DMS53 treated with DMSO at 0.1 percent for 48 hours (cell line): ENCODE measurements at regions not wholly inside any gene's neighbourhood (a gene's known extent, or its start where the extent isn't known, plus 50 kb on each side); places are given as distances from the start of the nearest gene placed in this dataset.
"Not testable (repeated sequence)": the region's sequence is repeated elsewhere in the genome, so short reads cannot be mapped to it uniquely, and the experiment has no call there.

ENCODE experiments used
- DNase-seq: peaks from one replicate; lab custom pipeline; 2025; ENCODE audit not compliant: unreplicated experiment; lab: John Stamatoyannopoulos, UW

DNA sequence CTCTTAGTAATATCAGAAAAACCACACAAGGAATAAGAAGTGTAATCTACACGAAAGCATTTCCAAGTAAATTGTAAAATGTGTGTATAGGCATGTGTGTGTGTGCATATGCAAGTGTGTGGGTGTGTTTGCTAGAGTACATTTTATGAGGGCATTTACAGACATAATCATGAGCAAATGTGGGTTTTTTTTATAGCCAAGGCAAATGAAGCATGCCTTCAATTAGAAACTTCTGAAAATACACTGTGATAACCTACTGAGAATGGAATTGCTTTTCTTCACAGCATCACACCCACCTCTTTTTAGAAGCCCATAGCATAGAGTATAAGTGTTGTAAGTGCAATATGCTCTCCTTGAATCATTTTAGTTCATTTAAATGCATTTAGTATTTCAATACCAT, 1721.1 kb downstream of the GRIK2 start:
- DNase-seq, result no peak

DNA sequence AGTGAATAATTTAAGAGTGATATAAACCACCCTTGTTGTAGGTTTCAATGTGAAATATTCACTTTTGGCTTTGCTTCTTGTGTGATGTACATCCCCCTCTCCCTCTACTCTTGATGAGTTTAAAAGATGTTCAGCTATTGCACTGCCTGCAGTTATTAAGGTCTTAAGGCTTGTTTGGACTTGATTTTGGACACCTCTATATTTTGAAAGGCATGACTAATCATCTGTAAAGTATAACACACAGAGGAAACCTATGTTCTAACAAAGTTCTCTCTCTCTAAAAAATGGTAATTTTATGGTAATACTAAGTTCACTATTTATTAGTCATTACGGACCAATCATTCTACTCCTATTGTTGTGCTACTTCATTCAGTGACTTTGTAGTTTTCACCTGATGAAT, 1719.9 kb downstream of the GRIK2 start:
- DNase-seq, result no peak

DNA sequence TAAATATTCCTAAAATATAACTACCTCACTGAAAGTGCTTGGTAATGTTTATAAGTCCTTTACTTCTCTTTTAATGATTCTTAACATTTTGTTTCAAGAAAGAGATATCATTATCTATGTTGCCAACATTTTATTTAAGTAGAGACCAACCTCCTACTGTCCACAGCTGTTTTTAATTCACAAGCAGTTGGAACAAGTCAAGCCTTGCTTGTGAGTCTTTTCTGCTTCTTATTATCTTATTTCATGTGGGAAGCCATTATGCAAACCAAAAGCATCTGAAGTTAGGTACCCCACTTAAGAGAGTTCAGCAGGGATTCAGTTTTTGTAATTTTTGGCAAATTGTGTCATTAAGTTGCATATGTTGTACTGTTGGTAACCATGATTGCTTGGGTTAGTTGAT, 1714.5 kb downstream of the GRIK2 start:
- DNase-seq, result no peak

DNA sequence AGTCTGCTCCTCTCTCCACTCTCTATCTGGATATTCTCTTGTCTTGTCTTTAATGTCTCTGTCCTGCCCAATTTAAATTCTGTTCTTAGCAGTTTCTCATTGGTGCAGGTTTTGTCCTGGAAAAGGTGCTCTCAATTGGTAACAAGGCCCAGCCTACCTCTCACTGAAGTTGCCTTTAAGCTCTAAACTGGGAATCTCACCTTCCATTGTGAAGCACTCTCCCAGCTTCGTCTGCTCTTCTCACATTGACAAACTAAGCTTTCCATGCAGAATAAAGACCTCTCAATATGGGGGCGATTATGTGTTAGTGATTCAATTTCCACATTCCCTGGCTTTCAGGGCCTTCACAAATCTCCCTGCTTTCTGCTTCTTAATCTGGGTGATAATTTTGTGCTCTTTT, 1712.2 kb downstream of the GRIK2 start:
- no peak for DNase-seq

DNA sequence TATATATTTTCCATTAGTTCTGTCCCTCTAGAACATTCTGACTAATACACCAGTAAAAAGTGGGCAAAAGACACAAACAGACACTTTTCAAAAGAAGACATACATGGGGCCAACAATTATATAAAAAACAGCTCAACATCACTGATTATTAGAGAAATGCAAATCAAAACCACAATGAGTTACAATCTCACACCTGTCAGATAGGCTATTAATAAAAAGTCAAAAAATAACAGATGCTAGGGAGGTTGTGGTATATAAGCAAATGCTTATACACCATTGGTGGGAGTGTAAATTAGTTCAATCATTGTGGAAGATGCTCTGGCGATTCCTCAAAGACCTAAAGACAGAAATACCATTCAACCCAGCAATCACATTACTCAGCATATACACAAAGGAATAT, 1707.8 kb downstream of the GRIK2 start:
- DNase-seq, result no peak

DNA sequence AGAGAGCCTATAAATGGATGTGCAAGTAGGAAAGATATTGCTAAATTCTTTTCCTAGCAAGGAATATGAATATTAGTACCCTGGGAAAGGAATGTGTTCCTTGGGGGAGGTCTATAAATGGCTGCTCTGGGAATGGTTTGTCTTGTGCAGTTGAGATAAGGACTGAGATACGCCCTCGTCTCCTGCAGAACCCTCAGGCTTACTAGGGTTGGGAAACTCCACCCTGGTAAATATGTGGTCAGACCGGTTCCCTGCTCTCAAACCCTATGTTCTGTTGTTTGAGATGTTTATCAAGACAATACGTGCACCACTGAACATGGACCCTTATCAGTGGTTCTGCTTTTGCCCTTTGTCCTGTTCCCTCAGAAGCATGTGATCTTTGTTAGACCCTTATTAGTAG, 1698.9 kb downstream of the GRIK2 start:
- DNase-seq, result not testable (repeated sequence)

DNA sequence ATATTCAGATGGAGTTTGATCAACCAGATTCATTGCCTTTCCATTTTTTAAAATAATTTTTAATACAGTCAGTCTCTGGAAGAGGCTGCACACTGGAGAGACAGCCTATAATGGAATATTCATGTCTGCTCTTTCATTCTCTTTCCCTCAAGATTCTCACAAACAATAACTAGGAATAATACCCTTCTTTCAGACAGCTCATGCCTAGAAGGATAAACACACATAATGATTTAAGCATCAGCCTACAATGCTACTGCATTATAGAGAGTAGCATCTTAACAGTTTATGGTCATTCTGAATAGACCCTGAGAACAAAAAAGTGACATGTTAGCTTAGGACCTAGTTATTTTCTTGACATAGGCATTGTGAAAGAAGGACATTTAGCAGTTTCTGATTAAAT, 1692.3 kb downstream of the GRIK2 start:
- DNase-seq, result no peak

DNA sequence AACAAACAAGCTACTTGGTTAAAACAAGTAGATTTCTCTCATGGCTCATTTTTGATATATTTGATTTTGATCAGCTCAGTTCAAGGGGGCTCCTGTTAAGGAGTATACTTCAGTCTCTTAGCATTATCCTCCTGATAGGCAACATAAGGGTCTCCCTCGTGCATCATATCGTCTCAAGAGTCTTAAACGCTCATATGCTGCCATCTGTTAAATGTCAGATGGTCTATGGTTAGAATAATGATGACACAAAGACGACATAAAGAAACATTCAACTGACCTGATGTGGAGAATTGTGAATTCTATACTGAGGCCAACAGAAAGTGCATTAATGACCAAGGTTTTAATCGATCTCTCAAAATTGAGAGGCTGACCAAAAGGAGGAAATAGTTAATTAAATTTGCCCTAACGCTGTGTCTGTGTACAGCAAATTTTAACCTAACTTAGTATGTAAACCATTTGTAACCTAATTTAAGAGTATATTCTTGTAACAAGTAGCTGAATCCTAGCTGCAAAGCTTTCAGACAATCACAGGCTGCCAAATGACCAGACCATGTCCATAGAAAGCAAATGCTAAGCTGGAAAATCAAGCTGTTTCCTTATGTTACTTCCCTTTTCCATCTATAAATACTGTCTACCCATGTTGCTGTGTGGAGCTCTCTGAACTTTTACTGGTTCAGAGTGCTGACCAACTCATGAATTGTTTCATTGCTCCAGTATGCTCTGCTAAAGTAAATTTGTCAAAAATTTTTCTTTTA, 1688.5 kb downstream of the GRIK2 start:
- DNase-seq, result no peak

DNA sequence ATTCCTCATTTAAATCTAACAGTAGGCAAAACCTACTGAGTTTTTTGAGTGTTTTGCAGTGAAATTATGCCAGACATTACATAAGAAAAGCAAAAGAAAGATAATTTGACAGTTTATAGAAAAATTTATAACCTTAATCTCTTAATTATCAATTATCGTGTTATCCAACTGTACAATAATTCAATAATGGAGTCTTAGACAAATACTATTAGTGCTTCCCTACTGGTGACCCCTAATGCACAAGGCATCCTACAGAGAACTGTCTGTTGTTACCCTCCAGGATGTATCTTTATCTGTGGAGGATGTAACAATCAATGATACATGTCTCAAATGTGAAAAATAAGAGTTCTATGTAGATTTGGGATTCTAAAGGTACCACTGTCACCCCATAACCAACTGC, 1687.6 kb downstream of the GRIK2 start:
- DNase-seq, result no peak

DNA sequence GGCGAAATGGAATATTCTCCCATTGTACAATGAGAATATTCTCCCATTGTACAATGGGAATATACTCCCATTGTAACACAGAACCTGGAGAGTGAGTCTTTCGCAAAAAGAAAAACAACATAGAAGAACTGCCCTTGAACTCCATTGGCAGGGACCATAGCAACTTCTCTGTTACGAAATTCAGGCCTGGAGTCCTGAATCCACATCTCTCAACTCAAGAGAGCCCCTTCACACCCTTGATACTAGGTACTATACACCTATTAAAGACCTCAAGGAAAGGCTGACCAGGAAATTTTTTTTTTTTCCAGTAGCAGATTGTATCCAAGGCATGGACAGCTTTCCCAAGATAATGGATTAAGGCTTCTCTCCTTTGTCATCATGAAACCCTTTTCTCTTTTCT, 1687.0 kb downstream of the GRIK2 start:
- DNase-seq, result no peak

DNA sequence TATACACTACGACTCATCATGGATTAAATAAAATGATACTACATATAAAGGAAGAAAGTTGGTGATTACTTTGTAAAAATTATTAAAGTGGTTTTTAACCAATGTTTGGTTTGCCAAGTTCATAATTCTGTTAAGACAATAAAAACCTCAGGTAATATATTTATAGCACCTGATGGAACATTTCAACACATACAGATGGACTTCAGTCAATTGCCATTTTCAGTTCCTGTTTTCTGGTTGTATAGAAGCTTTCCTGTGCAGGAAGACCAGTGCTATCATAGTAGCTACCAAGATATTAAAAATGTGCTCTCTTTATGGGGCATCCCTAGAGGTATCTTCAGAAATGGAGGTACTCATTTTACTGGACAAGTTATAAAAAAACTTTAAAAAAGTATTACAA, 1686.4 kb downstream of the GRIK2 start:
- no peak for DNase-seq

DNA sequence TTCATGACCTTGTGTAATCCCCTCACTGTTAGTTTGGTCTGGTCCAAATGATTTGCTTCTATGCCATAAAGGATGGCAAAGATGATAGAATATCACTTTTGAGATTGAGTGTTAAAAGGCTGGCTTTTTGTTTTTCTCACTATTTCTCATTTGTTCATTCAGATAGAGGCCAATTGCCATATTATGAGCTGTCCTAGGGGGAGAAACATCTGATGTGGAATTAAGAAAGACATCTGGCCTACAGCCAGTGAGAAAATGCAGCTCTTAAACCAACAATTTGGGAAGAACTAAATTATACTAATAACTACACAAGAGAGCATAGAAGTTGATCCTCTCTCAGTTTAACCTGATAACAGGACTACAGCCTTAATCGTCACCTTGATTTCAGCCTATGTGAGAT, 1668.6 kb downstream of the GRIK2 start:
- no peak for DNase-seq

DNA sequence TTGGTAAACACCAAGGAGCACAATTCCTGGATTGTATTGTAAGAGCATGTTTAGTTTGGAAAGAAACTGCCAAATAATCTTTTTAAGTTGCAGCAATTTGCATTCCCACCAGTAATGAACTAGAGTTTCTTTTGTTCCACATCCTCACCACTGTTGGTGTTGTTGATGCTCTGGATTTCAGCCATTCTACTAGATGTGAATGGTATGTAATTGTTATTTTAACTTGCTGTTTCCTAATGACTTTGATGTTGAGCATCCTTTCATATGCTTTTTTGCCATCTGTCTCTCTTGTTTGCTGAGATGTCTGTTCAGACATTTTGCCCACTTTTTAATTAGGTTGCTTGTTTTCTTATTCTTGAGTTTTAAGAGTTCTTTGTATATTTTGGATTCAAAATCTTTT, 1654.1 kb downstream of the GRIK2 start:
- DNase-seq, result no peak

DNA sequence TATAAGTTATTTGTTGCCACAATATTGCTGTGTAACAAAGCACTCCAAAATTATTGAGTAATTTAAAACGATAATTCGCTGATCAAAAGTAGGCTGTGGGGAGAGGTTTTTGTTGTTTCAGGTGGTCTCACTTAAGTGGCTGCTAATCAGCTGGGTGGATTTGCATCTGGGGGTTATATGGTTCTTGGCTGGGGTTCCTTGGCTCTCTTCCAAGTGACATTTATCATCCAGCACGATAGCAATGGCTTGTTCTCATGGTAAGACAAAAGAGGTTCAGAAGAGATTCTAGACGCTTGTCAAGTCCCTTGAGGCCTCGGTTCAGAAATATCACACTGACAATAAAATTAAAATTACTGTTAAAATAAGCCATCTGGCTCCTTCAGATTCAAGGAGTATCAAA, 1648.8 kb downstream of the GRIK2 start:
- DNase-seq, result no peak

DNA sequence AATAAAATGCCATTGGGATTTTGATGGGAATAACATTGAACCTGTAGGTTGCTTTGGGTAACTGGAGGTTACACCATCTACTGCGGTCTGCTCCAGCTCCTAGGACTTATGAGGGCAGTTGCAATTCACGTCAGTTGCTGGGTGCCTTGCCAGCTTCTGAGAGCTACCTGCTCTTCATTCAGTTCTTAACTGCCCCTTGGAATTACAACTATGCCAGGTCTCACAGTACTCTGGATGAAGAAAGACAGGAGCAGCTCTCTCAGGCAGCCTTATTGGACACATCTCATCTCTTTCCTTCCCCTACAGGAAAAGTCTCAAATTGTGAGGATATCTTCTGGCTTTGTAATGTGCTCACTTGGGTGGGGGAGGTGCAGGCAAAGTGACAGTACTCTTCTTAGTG, 1643.3 kb downstream of the GRIK2 start:
- DNase-seq, result no peak

DNA sequence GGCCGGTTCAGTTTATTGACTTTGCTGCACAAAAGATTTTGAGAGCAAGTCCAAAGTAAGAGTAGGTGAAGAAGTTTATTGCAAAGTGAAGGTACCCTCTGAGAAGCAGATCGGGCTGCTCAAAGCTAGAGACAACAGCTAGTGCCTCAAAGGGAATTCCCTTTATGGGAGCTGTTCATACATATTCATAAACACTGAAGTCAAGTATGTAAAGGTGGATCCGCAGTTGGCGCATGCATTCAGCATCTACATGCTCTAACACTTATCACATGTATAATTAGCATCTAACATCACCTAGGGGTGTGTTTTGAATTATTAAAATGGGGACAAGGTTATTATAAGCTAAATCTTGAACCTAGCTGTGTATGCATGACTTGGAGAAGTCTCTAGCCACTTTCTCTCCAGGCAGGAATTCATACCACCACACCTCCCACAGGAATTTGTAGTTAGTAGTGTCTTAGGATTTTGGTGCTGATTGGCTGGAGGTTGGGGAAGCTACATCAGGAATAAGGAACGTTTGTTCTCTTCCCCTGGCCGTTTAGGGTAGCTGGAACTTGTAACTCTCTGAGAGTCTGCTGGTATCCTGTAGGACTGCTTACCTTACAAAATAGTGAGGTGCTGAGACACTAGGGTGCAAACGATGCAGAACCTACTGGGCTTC, 1633.9 kb downstream of the GRIK2 start:
- DNase-seq, result no peak

DNA sequence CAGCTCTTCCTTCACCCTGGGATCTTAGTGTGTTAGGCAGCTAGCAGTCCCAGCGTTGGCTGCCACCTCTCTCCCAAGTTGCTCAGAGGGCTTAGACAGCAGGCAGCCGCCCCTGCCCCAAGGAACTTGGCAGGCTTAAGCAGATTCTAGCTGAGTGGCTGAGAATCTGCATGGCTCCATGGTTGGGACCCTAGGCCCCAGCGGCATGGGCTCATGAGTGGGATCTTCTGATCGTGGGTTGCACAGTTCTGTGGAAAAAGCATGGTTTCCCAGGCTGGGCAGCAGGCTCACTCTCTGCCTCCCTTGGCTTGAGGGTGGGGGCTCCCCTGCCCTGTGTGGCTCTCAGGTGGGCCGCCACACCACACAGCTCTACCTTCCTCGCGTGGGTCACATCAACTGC, 1624.9 kb downstream of the GRIK2 start:
- no peak for DNase-seq

DNA sequence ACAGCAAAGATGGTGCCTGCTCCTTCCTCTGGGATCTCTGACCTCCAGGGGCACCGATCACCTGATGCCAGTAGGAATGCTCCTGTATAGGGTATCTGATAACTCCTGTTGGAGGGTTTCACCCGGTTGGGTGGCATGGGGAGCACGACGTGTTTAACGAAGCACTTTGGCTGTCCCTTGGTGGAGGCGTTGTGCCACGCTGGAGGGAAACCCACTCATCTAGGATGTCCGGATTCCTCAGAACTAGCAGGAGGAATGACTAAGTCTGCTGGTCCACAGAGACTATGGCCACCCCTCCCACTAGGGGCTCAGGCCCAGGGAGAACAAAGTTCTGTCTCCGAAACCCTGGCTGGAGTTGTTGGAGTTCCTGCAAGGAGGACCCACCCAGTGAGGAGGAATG, 1624.4 kb downstream of the GRIK2 start:
- no peak for DNase-seq

DNA sequence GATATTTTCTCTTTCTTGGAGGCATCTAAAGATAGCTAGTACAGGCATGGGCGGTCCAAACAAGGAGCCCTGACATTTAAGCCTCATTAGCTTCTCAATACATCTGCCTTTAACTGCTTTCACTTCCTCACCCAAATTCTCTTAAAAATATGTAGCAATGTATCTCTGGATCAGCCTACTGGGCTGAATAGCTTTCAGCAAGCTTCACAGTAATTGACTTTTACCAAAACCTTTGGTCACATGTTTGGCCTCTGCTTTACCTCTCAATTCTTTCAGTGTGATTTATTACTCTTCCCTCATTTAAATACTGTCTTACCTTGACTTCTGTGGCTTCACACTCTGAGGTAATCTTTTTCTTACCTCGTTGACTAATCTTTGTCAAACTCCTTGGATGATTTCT, 1618.1 kb downstream of the GRIK2 start:
- no peak for DNase-seq

DNA sequence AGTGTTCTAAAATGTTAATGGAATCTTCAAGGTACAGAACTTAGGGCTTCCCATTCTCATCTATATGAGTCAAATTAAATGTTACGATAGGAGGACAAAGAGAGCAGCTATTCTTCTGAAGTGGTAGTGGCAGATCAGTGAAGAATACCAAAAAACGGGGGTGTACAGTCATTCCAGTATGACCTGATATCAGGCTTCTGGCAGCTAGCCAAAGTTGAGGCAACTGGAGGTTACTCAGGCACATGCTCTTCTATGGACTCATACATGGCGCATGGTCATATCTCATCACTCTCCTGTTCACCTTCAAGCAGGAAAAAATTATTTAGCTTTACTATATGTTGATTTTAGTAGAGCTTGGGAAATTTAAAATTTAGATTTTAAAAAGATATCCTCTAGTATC, 1608.8 kb downstream of the GRIK2 start:
- no peak for DNase-seq

DNA sequence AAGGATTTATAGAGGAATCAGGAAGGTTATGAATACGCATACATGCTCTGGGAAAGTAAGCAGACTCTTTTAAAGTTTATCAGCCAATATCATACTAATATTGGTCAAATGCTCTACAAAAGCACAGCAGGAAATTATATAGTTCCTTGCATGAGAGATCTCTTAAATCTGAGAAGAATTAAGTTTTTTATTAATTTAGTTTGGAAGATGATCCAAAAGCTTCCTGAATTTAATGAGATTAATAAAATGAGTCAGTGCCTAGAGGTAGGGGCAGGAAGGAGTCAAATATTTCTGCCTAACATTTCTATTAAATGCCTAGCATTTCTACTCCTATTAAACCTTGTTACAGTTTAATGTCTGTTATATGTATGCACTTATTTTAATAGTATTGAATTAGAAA, 1608.2 kb downstream of the GRIK2 start:
- no peak for DNase-seq

DNA sequence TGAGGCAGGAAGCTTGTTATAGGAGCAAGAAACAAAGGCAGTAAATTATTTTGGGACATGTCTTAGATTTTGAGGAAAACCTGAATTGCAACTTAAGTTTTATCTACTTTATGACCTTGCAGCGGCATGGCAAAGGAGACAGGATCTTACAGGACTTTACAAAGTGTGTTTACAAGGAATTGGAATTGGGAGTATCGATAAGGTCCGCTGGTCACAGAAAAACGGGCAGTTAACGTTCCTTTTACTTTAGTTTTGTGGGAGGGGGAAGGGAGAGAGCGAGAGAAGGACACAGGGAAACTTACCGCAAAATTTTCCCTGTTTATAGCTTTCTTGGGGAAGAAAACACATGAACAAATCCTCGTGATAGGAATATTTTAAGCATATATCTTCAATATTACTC, 1607.2 kb downstream of the GRIK2 start:
- no peak for DNase-seq

DNA sequence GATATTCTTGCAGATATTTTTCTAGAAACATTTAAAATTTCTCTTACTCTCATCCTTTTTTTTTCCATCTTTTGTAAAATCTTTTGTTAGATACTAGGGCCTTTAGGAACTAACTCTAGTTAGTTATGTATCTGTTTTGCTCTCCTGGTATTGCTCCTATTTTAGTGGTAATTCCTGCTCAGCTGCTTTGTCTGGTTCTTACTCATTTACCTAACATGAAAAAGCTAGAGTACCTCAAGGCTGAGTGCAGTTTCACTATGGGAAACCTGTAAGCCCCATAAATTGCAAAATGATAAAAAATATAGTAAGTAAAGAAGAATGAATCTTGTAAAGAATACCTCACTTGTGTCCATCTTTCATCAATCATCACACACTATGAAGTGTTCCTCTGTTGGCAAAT, 1602.0 kb downstream of the GRIK2 start:
- no peak for DNase-seq
